Breast epithelium (tissue), 3 donors: ENCODE measurements at regions not wholly inside any gene's neighbourhood (a gene's known extent, or its start where the extent isn't known, plus 50 kb on each side); places are given as distances from the start of the nearest gene placed in this dataset.

ENCODE experiments used
- POLR2A ChIP-seq: fragments of 450-650 bp; IDR thresholded peaks from one replicate; pipeline ENCODE4 v1.6.1; 2016; ENCODE audit warnings: antibody characterized with exemption, mild to moderate bottlenecking, moderate library complexity
- TF ChIP-seq, protein P1 (sequence below), 3 donors: fragments of 450-650 bp; IDR thresholded peaks; one replicate each; pipeline ENCODE4 v1.5.1; 2016 to 2017; ENCODE audit warnings: antibody characterized with exemption in 3 of 3, mild to moderate bottlenecking in 3 of 3, moderate library complexity in 3 of 3

DNA sequence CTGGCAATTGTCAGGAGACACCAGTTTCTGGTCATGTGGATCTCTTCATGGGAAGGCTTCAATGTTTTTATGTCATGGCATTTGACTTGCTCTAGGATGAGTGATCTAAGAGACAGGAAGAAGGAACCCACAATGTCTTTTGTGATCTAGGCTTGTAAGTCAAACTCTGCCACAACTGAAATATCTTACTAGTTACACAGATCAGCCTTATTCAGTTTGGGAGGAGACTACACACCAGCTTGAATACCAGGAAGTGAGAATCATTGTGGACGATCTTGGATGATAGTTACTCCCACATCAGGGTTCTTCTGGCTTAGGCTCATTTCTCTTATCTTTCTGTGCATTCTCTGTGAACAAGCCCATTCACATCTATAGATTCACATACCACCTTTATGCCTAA is 236.2 kb upstream of the FBXO33 start:
- no peak for TF ChIP-seq POLR2A
- TF ChIP-seq, protein P1, sequence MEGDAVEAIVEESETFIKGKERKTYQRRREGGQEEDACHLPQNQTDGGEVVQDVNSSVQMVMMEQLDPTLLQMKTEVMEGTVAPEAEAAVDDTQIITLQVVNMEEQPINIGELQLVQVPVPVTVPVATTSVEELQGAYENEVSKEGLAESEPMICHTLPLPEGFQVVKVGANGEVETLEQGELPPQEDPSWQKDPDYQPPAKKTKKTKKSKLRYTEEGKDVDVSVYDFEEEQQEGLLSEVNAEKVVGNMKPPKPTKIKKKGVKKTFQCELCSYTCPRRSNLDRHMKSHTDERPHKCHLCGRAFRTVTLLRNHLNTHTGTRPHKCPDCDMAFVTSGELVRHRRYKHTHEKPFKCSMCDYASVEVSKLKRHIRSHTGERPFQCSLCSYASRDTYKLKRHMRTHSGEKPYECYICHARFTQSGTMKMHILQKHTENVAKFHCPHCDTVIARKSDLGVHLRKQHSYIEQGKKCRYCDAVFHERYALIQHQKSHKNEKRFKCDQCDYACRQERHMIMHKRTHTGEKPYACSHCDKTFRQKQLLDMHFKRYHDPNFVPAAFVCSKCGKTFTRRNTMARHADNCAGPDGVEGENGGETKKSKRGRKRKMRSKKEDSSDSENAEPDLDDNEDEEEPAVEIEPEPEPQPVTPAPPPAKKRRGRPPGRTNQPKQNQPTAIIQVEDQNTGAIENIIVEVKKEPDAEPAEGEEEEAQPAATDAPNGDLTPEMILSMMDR (IDR thresholded peaks at IDR 0.05): no peak
